Breast epithelium (tissue), 3 donors: ENCODE measurements at regions not wholly inside any gene's neighbourhood (a gene's known extent, or its start where the extent isn't known, plus 50 kb on each side); places are given as distances from the start of the nearest gene placed in this dataset.

Experiments
- POLR2A ChIP-seq: fragments of 450-650 bp; IDR thresholded peaks from one replicate; pipeline ENCODE4 v1.6.1; 2016; ENCODE audit warnings: antibody characterized with exemption, mild to moderate bottlenecking, moderate library complexity
- TF ChIP-seq, protein P1 (sequence below), 3 donors: fragments of 450-650 bp; IDR thresholded peaks; one replicate each; pipeline ENCODE4 v1.5.1; 2016 to 2017; ENCODE audit warnings: antibody characterized with exemption in 3 of 3, mild to moderate bottlenecking in 3 of 3, moderate library complexity in 3 of 3

DNA sequence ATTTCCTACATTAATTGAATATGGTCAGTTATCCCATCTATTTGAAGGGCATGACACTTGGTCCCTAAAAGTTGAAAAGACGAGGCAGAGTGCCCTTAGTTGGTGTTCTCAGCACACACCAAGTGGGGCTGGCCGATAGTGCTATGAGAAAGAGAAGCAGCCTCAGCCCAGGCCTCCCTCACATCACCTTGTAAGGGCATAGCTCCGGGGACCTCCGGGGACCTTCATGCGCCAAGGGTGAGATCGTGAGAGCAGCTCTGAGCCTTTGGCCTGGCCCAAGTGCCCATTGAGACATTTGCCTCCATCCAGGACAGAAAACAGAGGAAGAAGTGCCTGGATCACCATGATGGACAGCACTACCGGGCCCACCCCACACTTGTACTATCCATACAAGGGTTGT lies 244.3 kb upstream of the COPS8 start:
- no peak for TF ChIP-seq POLR2A
- TF ChIP-seq, protein P1, sequence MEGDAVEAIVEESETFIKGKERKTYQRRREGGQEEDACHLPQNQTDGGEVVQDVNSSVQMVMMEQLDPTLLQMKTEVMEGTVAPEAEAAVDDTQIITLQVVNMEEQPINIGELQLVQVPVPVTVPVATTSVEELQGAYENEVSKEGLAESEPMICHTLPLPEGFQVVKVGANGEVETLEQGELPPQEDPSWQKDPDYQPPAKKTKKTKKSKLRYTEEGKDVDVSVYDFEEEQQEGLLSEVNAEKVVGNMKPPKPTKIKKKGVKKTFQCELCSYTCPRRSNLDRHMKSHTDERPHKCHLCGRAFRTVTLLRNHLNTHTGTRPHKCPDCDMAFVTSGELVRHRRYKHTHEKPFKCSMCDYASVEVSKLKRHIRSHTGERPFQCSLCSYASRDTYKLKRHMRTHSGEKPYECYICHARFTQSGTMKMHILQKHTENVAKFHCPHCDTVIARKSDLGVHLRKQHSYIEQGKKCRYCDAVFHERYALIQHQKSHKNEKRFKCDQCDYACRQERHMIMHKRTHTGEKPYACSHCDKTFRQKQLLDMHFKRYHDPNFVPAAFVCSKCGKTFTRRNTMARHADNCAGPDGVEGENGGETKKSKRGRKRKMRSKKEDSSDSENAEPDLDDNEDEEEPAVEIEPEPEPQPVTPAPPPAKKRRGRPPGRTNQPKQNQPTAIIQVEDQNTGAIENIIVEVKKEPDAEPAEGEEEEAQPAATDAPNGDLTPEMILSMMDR (IDR thresholded peaks at IDR 0.05), result no peak
